ENCODE measurements at regions not wholly inside any gene's neighbourhood (a gene's known extent, or its start where the extent isn't known, plus 50 kb on each side); places are given as distances from the start of the nearest gene placed in this dataset.
"Not testable (repeated sequence)": the region's sequence is repeated elsewhere in the genome, so short reads cannot be mapped to it uniquely, and the experiment has no call there.

- TF ChIP-seq OSR1 (CRISPR knock-in tag; IDR thresholded peaks at IDR 0.05), result no peak
- TF ChIP-seq ARNTL (CRISPR knock-in tag; IDR thresholded peaks at IDR 0.05; ENCODE audit: borderline replicate concordance, low read depth), result no peak
Measured at GRCh38 chr10:9560976-9561375, 1456.7 kb upstream of the CELF2 start (continued).

- TF ChIP-seq ISL1 (CRISPR knock-in tag; IDR thresholded peaks at IDR 0.05) (no peak), CREB5 (CRISPR knock-in tag; IDR thresholded peaks at IDR 0.05; ENCODE audit: low read depth) (no peak), SNAI2 (CRISPR knock-in tag; IDR thresholded peaks at IDR 0.05) (no peak), POU6F1 (CRISPR knock-in tag; IDR thresholded peaks at IDR 0.05; ENCODE audit: borderline replicate concordance, low read depth) (no peak), GLIS3 (CRISPR knock-in tag; IDR thresholded peaks at IDR 0.05) (no peak), ARNTL (CRISPR knock-in tag; IDR thresholded peaks at IDR 0.05; ENCODE audit: borderline replicate concordance, low read depth) (no peak)
Measured at GRCh38 chr10:9561821-9562505, 1455.7 kb upstream of the CELF2 start.

GRCh38 chr10:9577746-9578145 is 1439.9 kb upstream of the CELF2 start:
- no peak for ATAC-seq
- TF ChIP-seq ARNTL (CRISPR knock-in tag; IDR thresholded peaks at IDR 0.05; ENCODE audit: borderline replicate concordance, low read depth), result no peak
- TF ChIP-seq CREB5 (CRISPR knock-in tag; IDR thresholded peaks at IDR 0.05; ENCODE audit: low read depth), result no peak
- no peak for TF ChIP-seq TCF4 (CRISPR knock-in tag; IDR thresholded peaks at IDR 0.05; ENCODE audit: borderline replicate concordance)
- TF ChIP-seq BACH2 (CRISPR knock-in tag; IDR thresholded peaks at IDR 0.05; ENCODE audit: borderline replicate concordance), result no peak
- TF ChIP-seq ZNF70 (CRISPR knock-in tag; IDR thresholded peaks at IDR 0.05), result no peak

More at GRCh38 chr10:9561821-9562505, 1455.7 kb upstream of the CELF2 start:
- ATAC-seq, result no peak

- no peak for ATAC-seq
- TF ChIP-seq ZFP30 (CRISPR knock-in tag; IDR thresholded peaks at IDR 0.05) (no peak), ESRRG (CRISPR knock-in tag; IDR thresholded peaks at IDR 0.05) (no peak), GLIS3 (CRISPR knock-in tag; IDR thresholded peaks at IDR 0.05) (no peak), ZNF8 (CRISPR knock-in tag; IDR thresholded peaks at IDR 0.05) (no peak)
Measured at GRCh38 chr10:9579110-9579705, 1438.5 kb upstream of the CELF2 start.

- ATAC-seq, result not testable (repeated sequence)
Measured at GRCh38 chr10:9582803-9583202, 1434.9 kb upstream of the CELF2 start.

- TF ChIP-seq BACH2 (CRISPR knock-in tag; IDR thresholded peaks at IDR 0.05; ENCODE audit: borderline replicate concordance) (no peak), ZC3H10 (CRISPR knock-in tag; IDR thresholded peaks at IDR 0.05) (no peak), TCF4 (CRISPR knock-in tag; IDR thresholded peaks at IDR 0.05; ENCODE audit: borderline replicate concordance) (no peak), ARNTL (CRISPR knock-in tag; IDR thresholded peaks at IDR 0.05; ENCODE audit: borderline replicate concordance, low read depth) (no peak), CSDC2 (CRISPR knock-in tag; IDR thresholded peaks at IDR 0.05) (no peak), TSHZ2 (CRISPR knock-in tag; IDR thresholded peaks at IDR 0.05) (no peak), ZFP30 (CRISPR knock-in tag; IDR thresholded peaks at IDR 0.05) (no peak), PPARA (CRISPR knock-in tag; IDR thresholded peaks at IDR 0.05; ENCODE audit: borderline replicate concordance) (no peak), CREB5 (CRISPR knock-in tag; IDR thresholded peaks at IDR 0.05; ENCODE audit: low read depth) (no peak), ZNF70 (CRISPR knock-in tag; IDR thresholded peaks at IDR 0.05) (no peak), ZNF8 (CRISPR knock-in tag; IDR thresholded peaks at IDR 0.05) (no peak), POU6F1 (CRISPR knock-in tag; IDR thresholded peaks at IDR 0.05; ENCODE audit: borderline replicate concordance, low read depth) (no peak), OSR1 (CRISPR knock-in tag; IDR thresholded peaks at IDR 0.05) (no peak), ISL1 (CRISPR knock-in tag; IDR thresholded peaks at IDR 0.05) (no peak), ESRRG (CRISPR knock-in tag; IDR thresholded peaks at IDR 0.05) (no peak)
- no peak for ATAC-seq
Measured at GRCh38 chr10:9596368-9596920, 1421.2 kb upstream of the CELF2 start.
